Mucosa of stomach (tissue), 1 donor: ENCODE measurements at regions not wholly inside any gene's neighbourhood (a gene's known extent, or its start where the extent isn't known, plus 50 kb on each side); places are given as distances from the start of the nearest gene placed in this dataset.
A peak's percentile ranks its signal among the peaks of the same experiment; 100 is the strongest.

Experiments used
- H3K27me3 ChIP-seq: one replicate; pipeline ENCODE4 v1.7.0; 2013; ENCODE audit warnings: mild to moderate bottlenecking, low read length; ENCODE audit not compliant: control insufficient read depth, insufficient read depth
- H3K36me3 ChIP-seq: one replicate; pipeline ENCODE4 v1.7.0; 2013; ENCODE audit warnings: low read length; ENCODE audit not compliant: control insufficient read depth, insufficient read depth
- H3K4me1 ChIP-seq: one replicate; pipeline ENCODE4 v1.7.0; 2013; ENCODE audit warnings: mild to moderate bottlenecking, low read length; ENCODE audit not compliant: control insufficient read depth, insufficient read depth
- H3K4me3 ChIP-seq: one replicate; pipeline ENCODE4 v1.7.0; 2013; ENCODE audit warnings: low read length
- H3K9ac ChIP-seq: one replicate; pipeline ENCODE4 v1.7.0; 2013; ENCODE audit warnings: mild to moderate bottlenecking, low read length, moderate library complexity
- H3K9me3 ChIP-seq: one replicate; pipeline ENCODE4 v1.7.0; 2013; ENCODE audit warnings: mild to moderate bottlenecking, low read length, moderate library complexity; ENCODE audit not compliant: control insufficient read depth
- donor health status: Pancreatic carcinoma.

- Histone ChIP-seq H3K27me3 (no peaks in the 10 kb centered on the region), H3K9ac (peak overlapping the region; percentile 58), H3K4me3 (peak overlapping the region; percentile 26), H3K36me3 (no peaks in the 10 kb centered on the region), H3K9me3 (no peaks in the 10 kb centered on the region), H3K4me1 (peaks cover 38% of the 10 kb centered on the region)
Measured at GRCh38 chr13:31045286-31046081, 113.0 kb downstream of the TEX26 start.

DNA sequence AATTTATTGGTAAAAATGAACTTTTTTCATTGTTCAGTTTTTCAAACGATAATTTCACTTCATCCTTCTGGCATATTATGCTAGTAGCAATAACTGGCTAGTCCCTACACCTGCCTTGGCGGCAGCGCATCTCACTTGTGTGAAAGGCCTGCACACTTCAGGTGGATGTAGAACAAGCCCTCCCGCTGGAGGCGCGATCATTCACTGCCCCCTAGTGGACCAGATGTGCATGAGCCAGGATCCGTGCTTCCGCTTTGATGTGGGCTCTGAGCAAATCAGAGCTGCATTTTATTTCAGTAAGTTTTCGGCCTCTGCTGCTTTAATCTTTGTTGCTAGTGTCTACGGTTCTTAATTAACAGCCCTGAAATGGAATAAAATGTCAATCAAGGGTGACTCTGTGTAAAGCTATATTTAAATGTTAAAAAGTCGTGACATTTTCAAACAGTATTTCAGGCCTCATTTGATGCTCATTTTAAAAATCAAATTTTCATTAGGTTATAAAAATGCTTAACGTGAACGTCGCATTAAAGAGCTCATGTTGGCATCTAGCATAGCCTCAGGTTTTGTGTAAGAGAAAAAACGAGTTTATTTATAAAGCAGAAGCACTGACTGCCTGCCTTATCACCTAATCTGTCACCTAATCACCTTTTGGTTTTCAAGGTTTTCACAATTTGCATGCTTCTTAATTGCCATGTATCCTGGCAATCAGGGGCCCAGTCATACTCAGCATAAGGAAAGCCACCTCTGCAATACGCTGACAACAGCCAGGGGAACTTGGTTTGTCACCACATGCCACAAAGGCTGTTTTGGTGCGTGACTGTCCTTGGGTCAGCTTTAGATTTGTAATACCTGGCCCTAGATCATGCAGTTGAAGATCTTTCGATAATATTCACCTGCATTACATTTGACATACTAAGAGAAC, 112.2 kb downstream of the TEX26 start:
- Histone ChIP-seq H3K4me1 (peaks cover 40% of the 10 kb centered on the region), H3K27me3 (no peaks in the 10 kb centered on the region), H3K9ac (peak overlapping the region; percentile 19), H3K4me3 (no peak overlapping the region), H3K36me3 (no peaks in the 10 kb centered on the region), H3K9me3 (no peaks in the 10 kb centered on the region)

- Histone ChIP-seq H3K9ac (no peak overlapping the region), H3K36me3 (no peaks in the 10 kb centered on the region), H3K27me3 (no peaks in the 10 kb centered on the region), H3K4me1 (peaks cover 47% of the 10 kb centered on the region), H3K9me3 (no peaks in the 10 kb centered on the region), H3K4me3 (no peak overlapping the region)
Measured at GRCh38 chr13:31043957-31044356, 111.5 kb downstream of the TEX26 start.

GRCh38 chr13:31042481-31043165, 110.2 kb downstream of the TEX26 start:
- H3K4me3 ChIP-seq = no peak overlapping the region
- no peaks in the 10 kb centered on the region for H3K36me3 ChIP-seq
- H3K9me3 ChIP-seq = no peaks in the 10 kb centered on the region
- H3K4me1 ChIP-seq = peaks cover 51% of the 10 kb centered on the region
- H3K27me3 ChIP-seq = no peaks in the 10 kb centered on the region
- no peak overlapping the region for H3K9ac ChIP-seq

GRCh38 chr13:31042049-31042448, 109.6 kb downstream of the TEX26 start:
- H3K9me3 ChIP-seq = no peaks in the 10 kb centered on the region
- no peaks in the 10 kb centered on the region for H3K27me3 ChIP-seq
- H3K4me3 ChIP-seq = no peak overlapping the region
- H3K9ac ChIP-seq = no peak overlapping the region
- H3K36me3 ChIP-seq = no peaks in the 10 kb centered on the region
- H3K4me1 ChIP-seq = peaks cover 50% of the 10 kb centered on the region

DNA sequence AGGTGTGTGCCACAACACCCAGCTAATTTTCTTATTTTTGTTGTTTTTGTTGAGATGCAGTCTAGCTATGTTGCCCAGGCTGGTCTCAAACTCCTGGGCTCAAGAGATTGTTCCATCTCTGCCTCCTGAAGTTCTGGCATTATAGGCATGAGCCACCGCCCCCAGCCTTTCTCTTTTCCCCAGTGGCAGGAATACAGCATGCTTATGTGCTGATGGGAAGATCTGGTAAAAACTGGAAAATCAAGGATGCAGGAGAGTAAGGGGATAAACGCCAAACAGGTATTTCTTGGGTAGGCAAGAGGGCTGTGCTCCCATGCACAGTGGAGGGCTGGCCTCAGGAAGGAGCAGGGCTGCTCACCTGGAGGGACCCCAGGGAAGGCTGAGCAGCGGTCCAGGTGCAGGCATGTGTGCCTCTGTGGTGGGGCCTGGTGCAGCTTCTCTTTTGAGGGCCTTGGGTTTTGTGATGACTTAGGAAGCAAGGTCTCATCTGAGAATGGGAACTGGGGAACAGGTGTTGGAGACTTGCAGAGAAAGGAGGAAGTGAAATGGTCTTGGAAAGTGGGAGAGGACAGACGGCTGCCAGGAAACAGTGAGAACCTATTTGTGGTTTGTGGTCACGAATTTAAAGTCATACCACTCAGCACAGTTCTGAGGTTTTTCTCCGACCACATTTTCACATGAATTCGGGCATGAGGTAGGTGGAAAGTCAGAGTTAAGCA, 106.5 kb downstream of the TEX26 start:
- Histone ChIP-seq H3K4me1 (peaks cover 30% of the 10 kb centered on the region), H3K27me3 (no peaks in the 10 kb centered on the region), H3K36me3 (no peaks in the 10 kb centered on the region), H3K9me3 (no peaks in the 10 kb centered on the region), H3K4me3 (no peak overlapping the region), H3K9ac (no peak overlapping the region)

DNA sequence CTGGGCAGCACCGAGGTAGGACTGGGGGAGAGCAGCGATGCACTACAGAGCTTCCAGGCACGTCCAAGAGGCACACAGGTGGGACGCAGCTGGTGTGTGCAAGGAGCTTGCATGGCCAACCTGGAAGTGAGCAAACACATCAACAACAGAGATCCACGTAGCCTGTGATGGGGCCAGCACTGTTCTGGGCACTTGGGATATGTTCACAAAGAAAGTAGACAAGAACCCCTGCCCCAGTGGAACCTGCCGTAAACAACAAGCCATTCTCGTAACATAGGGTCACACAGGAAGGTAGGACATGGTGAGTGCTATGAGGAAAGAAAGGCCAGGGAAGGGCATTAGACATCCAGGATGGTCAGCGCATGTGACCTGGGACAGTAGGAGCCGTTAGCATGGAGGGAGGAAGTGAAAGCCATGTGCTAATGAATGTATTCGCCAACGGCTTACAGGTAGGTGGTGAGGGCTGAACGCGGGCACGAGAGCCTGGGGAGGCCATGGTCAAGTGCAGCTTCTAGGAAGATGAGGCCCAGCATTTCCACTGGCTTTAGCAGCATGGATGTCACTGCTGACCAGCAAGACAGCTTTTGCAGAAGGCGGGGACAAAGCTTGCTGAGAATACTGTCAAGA, 105.5 kb downstream of the TEX26 start:
- Histone ChIP-seq H3K9me3 (no peaks in the 10 kb centered on the region), H3K9ac (no peak overlapping the region), H3K4me1 (peaks cover 29% of the 10 kb centered on the region), H3K4me3 (no peak overlapping the region), H3K36me3 (no peaks in the 10 kb centered on the region), H3K27me3 (no peaks in the 10 kb centered on the region)

DNA sequence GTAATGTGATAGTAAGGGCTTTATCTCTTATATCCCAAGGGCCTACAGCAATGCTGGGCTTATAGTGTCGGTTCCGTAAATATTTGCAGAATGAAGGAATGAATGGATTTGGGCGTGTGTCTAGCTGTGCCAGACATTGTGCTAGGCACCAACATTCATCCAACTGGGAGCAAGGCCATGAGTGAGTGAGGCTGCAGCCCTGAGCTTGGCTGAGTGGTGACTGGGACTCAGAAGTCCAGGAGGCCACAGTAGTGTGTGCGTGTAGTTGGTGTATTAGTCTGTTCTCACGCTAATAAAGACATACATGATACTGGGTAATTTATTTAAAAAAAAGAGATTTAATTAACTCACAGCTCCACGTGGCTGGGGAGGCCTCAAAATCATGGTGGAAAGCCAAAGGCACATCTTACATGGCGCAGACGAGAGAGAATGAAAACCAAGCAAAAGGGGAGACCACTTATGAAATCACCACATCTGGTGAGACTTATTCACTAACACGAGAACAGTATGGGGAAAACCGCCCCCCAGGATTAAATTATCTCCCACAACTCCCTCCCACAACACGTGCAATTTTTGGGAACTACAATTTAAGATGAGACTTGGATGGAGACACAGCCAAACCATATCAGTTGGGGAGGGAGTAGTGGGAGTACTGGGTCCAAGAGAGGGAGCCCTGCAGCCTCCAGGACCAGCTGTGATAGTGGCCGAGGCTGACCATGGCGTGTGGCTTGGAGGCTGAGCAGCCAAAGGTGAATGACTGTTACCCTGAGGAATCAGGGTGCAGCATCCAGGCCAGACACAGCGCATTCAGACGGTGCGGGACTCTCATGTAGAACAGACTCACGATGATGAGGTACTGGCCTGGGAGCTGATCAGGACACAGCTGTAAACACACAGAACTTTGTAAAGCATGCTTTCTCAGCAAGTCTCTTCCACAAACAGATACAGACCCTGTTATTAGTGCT, 104.6 kb downstream of the TEX26 start:
- Histone ChIP-seq H3K4me1 (peaks cover 27% of the 10 kb centered on the region), H3K9me3 (no peaks in the 10 kb centered on the region), H3K9ac (no peak overlapping the region)

GRCh38 chr13:31035185-31035965, 102.9 kb downstream of the TEX26 start:
- Histone ChIP-seq H3K4me1 (peaks cover 26% of the 10 kb centered on the region), H3K27me3 (no peaks in the 10 kb centered on the region), H3K9me3 (no peaks in the 10 kb centered on the region), H3K4me3 (no peak overlapping the region), H3K9ac (no peak overlapping the region), H3K36me3 (no peaks in the 10 kb centered on the region)

More for the DNA sequence above, 104.6 kb downstream of the TEX26 start:
- no peaks in the 10 kb centered on the region for H3K36me3 ChIP-seq
- no peaks in the 10 kb centered on the region for H3K27me3 ChIP-seq
- no peak overlapping the region for H3K4me3 ChIP-seq

GRCh38 chr13:31032528-31033113, 100.2 kb downstream of the TEX26 start:
- Histone ChIP-seq H3K4me3 (no peak overlapping the region), H3K4me1 (peaks cover 13% of the 10 kb centered on the region), H3K36me3 (no peaks in the 10 kb centered on the region), H3K9ac (no peak overlapping the region), H3K9me3 (no peaks in the 10 kb centered on the region), H3K27me3 (no peaks in the 10 kb centered on the region)
